ENCODE measurements at regions not wholly inside any gene's neighbourhood (a gene's known extent, or its start where the extent isn't known, plus 50 kb on each side); places are given as distances from the start of the nearest gene placed in this dataset.

GRCh38 chr3:178434206-178434805, 101.9 kb upstream of the KCNMB2 start:
- no peak overlapping the region for H3K4me3 ChIP-seq (replicated peaks; ENCODE audit: low read depth, low read length)
- no peak for TF ChIP-seq CTCF (IDR thresholded peaks at IDR 0.05; ENCODE audit: low read depth, low read length, missing control alignments)
- DNase-seq (ENCODE audit: extremely low read depth, low read depth): no peak

GRCh38 chr3:178435575-178435974, 100.7 kb upstream of the KCNMB2 start:
- TF ChIP-seq CTCF (IDR thresholded peaks at IDR 0.05; ENCODE audit: low read depth, low read length, missing control alignments): no peak
- no peak for DNase-seq (ENCODE audit: extremely low read depth, low read depth)
- H3K4me3 ChIP-seq (replicated peaks; ENCODE audit: low read depth, low read length): no peak overlapping the region

GRCh38 chr3:178436773-178437172, 99.5 kb upstream of the KCNMB2 start:
- TF ChIP-seq CTCF (IDR thresholded peaks at IDR 0.05; ENCODE audit: low read depth, low read length, missing control alignments): peak; percentile 39
- H3K4me3 ChIP-seq (replicated peaks; ENCODE audit: low read depth, low read length): no peak overlapping the region
- DNase-seq (ENCODE audit: extremely low read depth, low read depth): no peak

- no peak for TF ChIP-seq CTCF (IDR thresholded peaks at IDR 0.05; ENCODE audit: low read depth, low read length, missing control alignments)
- no peak for DNase-seq (ENCODE audit: extremely low read depth, low read depth)
- no peak overlapping the region for H3K4me3 ChIP-seq (replicated peaks; ENCODE audit: low read depth, low read length)
These were observed 99.0 kb upstream of the KCNMB2 start for GRCh38 chr3:178437236-178437635.

- no peak overlapping the region for H3K4me3 ChIP-seq (replicated peaks; ENCODE audit: low read depth, low read length)
- DNase-seq (ENCODE audit: extremely low read depth, low read depth): no peak
- TF ChIP-seq CTCF (IDR thresholded peaks at IDR 0.05; ENCODE audit: low read depth, low read length, missing control alignments): no peak
These were observed 96.7 kb upstream of the KCNMB2 start for GRCh38 chr3:178439504-178439903.

- no peak overlapping the region for H3K4me3 ChIP-seq (replicated peaks; ENCODE audit: low read depth, low read length)
- no peak for DNase-seq (ENCODE audit: extremely low read depth, low read depth)
- no peak for TF ChIP-seq CTCF (IDR thresholded peaks at IDR 0.05; ENCODE audit: low read depth, low read length, missing control alignments)
These were observed 96.2 kb upstream of the KCNMB2 start for GRCh38 chr3:178440043-178440442.

- DNase-seq (ENCODE audit: extremely low read depth, low read depth): no peak
- H3K4me3 ChIP-seq (replicated peaks; ENCODE audit: low read depth, low read length): no peak overlapping the region
- no peak for TF ChIP-seq CTCF (IDR thresholded peaks at IDR 0.05; ENCODE audit: low read depth, low read length, missing control alignments)
These were observed 92.6 kb upstream of the KCNMB2 start for GRCh38 chr3:178443634-178444033.

All from HFF-Myc (cell line).